H9 (cell line): ENCODE measurements at regions not wholly inside any gene's neighbourhood (a gene's known extent, or its start where the extent isn't known, plus 50 kb on each side); places are given as distances from the start of the nearest gene placed in this dataset.

Source experiments
- DNase-seq: peaks from one replicate; pipeline ENCODE4 v3.0.0-alpha.2; 2017
- H2AFZ ChIP-seq: one replicate; pipeline ENCODE4 v1.6.1; 2013; ENCODE audit warnings: mild to moderate bottlenecking, low read length, control low read depth, moderate library complexity
- H2AK5ac ChIP-seq: 2 replicates; pipeline ENCODE4 v1.6.1; 2013; ENCODE audit warnings: low read length, control low read depth, mixed read lengths; ENCODE audit not compliant: insufficient read length
- H2BK120ac ChIP-seq: one replicate; pipeline ENCODE4 v1.6.1; 2013; ENCODE audit warnings: low read depth, mild to moderate bottlenecking, low read length, control low read depth, inconsistent platforms; ENCODE audit not compliant: poor library complexity, severe bottlenecking
- H2BK12ac ChIP-seq: 2 replicates; pipeline ENCODE4 v1.6.1; 2013; ENCODE audit warnings: low read length, control low read depth, mixed read lengths, low read depth; ENCODE audit not compliant: insufficient read length
- H2BK15ac ChIP-seq: 2 replicates; pipeline ENCODE4 v1.6.1; 2013; ENCODE audit warnings: low read depth, low read length, control low read depth
- H2BK20ac ChIP-seq: one replicate; pipeline ENCODE4 v1.6.1; 2013; ENCODE audit warnings: low read depth, mild to moderate bottlenecking, low read length, control low read depth, inconsistent platforms; ENCODE audit not compliant: poor library complexity, severe bottlenecking
- H2BK5ac ChIP-seq: 2 replicates; pipeline ENCODE4 v1.6.1; 2013; ENCODE audit warnings: low read length, control low read depth, mixed read lengths; ENCODE audit not compliant: insufficient read length
- H3K14ac ChIP-seq: 2 replicates; pipeline ENCODE4 v1.6.1; 2013; ENCODE audit warnings: low read length, control low read depth; ENCODE audit not compliant: insufficient read depth
- H3K18ac ChIP-seq: 2 replicates; pipeline ENCODE4 v1.6.1; 2013; ENCODE audit warnings: low read depth, mild to moderate bottlenecking, mixed read lengths, low read length, control low read depth; ENCODE audit not compliant: insufficient read length
- H3K23ac ChIP-seq: 2 replicates; pipeline ENCODE4 v1.6.1; 2013; ENCODE audit warnings: low read length, control low read depth, mixed read lengths, low read depth; ENCODE audit not compliant: insufficient read length
- H3K23me2 ChIP-seq: 2 replicates; pipeline ENCODE4 v1.6.1; 2013; ENCODE audit warnings: low read depth, mild to moderate bottlenecking, mixed read lengths, low read length, control low read depth; ENCODE audit not compliant: insufficient read length, poor library complexity, severe bottlenecking
- H3K27ac ChIP-seq: 2 replicates; pipeline ENCODE4 v1.5.1; 2013; ENCODE audit warnings: low read length, control low read depth, mixed read lengths, low read depth; ENCODE audit not compliant: insufficient read length
- H3K27me3 ChIP-seq: 2 replicates; pipeline ENCODE4 v1.6.1; 2013; ENCODE audit warnings: low read length, control low read depth, inconsistent platforms; ENCODE audit not compliant: insufficient read depth
- H3K4ac ChIP-seq: 2 replicates; pipeline ENCODE4 v1.6.1; 2013; ENCODE audit warnings: low read depth, mild to moderate bottlenecking, control low read depth, inconsistent platforms, low read length, moderate library complexity
- H3K4me1 ChIP-seq: 2 replicates; pipeline ENCODE4 v1.6.1; 2013; ENCODE audit warnings: low read length, control low read depth, inconsistent platforms; ENCODE audit not compliant: insufficient read depth
- H3K4me2 ChIP-seq: 2 replicates; pipeline ENCODE4 v1.6.1; 2013; ENCODE audit warnings: low read length, control low read depth, mixed read lengths; ENCODE audit not compliant: insufficient read length, insufficient read depth
- H3K56ac ChIP-seq: 2 replicates; pipeline ENCODE4 v1.6.1; 2013; ENCODE audit warnings: low read depth, mild to moderate bottlenecking, mixed read lengths, low read length, control low read depth; ENCODE audit not compliant: insufficient read length
- H3K79me1 ChIP-seq: 2 replicates; pipeline ENCODE4 v1.6.1; 2013; ENCODE audit warnings: low read depth, mild to moderate bottlenecking, moderate library complexity, low read length, control low read depth, inconsistent platforms; ENCODE audit not compliant: insufficient read depth, poor library complexity, severe bottlenecking
- H3K79me2 ChIP-seq: 2 replicates; pipeline ENCODE4 v1.6.1; 2013; ENCODE audit warnings: low read length, control low read depth, inconsistent platforms; ENCODE audit not compliant: insufficient read depth
- H3K9ac ChIP-seq: 2 replicates; pipeline ENCODE4 v1.6.1; 2013; ENCODE audit warnings: low read length, control low read depth, mixed read lengths; ENCODE audit not compliant: insufficient read length; ENCODE audit errors: extremely low read depth
- H3K9me3 ChIP-seq: one replicate; pipeline ENCODE4 v1.6.1; 2013; ENCODE audit warnings: low read depth, low read length, inconsistent platforms; ENCODE audit not compliant: control insufficient read depth
- H3T11ph ChIP-seq: one replicate; pipeline ENCODE4 v1.6.1; 2013; ENCODE audit warnings: mild to moderate bottlenecking, low read length, control low read depth, inconsistent platforms
- H4K20me1 ChIP-seq: one replicate; pipeline ENCODE4 v1.6.1; 2013; ENCODE audit not compliant: control insufficient read depth, insufficient read length, insufficient read depth
- H4K5ac ChIP-seq: 2 replicates; pipeline ENCODE4 v1.6.1; 2013; ENCODE audit warnings: low read depth, mild to moderate bottlenecking, mixed read lengths, low read length, control low read depth; ENCODE audit not compliant: insufficient read length
- H4K8ac ChIP-seq: replicated peaks from 2 replicates; pipeline ENCODE4 v1.6.1; 2013; ENCODE audit warnings: low read length, control low read depth, mixed read lengths, low read depth; ENCODE audit not compliant: insufficient read length
- H4K91ac ChIP-seq: 2 replicates; pipeline ENCODE4 v1.6.1; 2013; ENCODE audit warnings: low read depth, mild to moderate bottlenecking, moderate library complexity, mixed read lengths, low read length, control low read depth; ENCODE audit not compliant: insufficient read length
- H3K27ac Mint-ChIP-seq, 3 experiments: 2 replicates in 2 of 3; 3 replicates in 1 of 3; pipeline ENCODE4 v1.8.0; 2020 to 2021; ENCODE audit warnings: mixed read lengths in 3 of 3, mild to moderate bottlenecking in 1 of 3, moderate library complexity in 1 of 3
- H3K27me3 Mint-ChIP-seq: 2 replicates; pipeline ENCODE4 v1.8.0; 2021; ENCODE audit warnings: low read depth, mild to moderate bottlenecking, moderate library complexity, mixed read lengths
- H3K36me3 Mint-ChIP-seq, 3 experiments: 2 replicates in 2 of 3; 3 replicates in 1 of 3; pipeline ENCODE4 v1.8.0; 2020 to 2021; ENCODE audit warnings: low read depth in 3 of 3, mixed read lengths in 3 of 3; ENCODE audit not compliant: insufficient read depth in 1 of 3
- H3K4me1 Mint-ChIP-seq, 2 experiments: 2 replicates each; pipeline ENCODE4 v1.8.0; 2020; ENCODE audit warnings: mixed read lengths in 2 of 2
- H3K4me3 Mint-ChIP-seq, 2 experiments: 2 replicates in 1 of 2; 3 replicates in 1 of 2; pipeline ENCODE4 v1.8.0; 2020 to 2021; ENCODE audit warnings: mild to moderate bottlenecking in 2 of 2, mixed read lengths in 2 of 2, moderate library complexity in 1 of 2
- H3K9me3 Mint-ChIP-seq, 2 experiments: 2 replicates in 1 of 2; 3 replicates in 1 of 2; pipeline ENCODE4 v1.8.0; 2020; ENCODE audit warnings: mild to moderate bottlenecking in 2 of 2, mixed read lengths in 2 of 2, moderate library complexity in 1 of 2
- CTCF ChIP-seq: fragments of 200-600 bp; sonication (generic); conservative IDR thresholded peaks from 3 replicates; pipeline ENCODE4 v1.8.0; 2021; ENCODE audit warnings: antibody characterized with exemption, mild to moderate bottlenecking
- whole genome bisulfite sequencing: extraction: QIAGEN DNeasy Blood & Tissue Kit; methylation state at CpG from one replicate; pipeline ENCODE4 v1.1.7; 2013; ENCODE audit warnings: missing lambda C conversion rate, low lambda C conversion rate, mixed read lengths; ENCODE audit not compliant: insufficient read length; ENCODE audit errors: extremely low coverage; 5-methylcytosine and 5-hydroxymethylcytosine counted together

GRCh38 chr7:91789086-91789485, 91.4 kb downstream of the MTERF1 start:
- Mint-ChIP-seq H3K27ac (no peak overlapping the region), H3K27me3 (no peaks in the 10 kb centered on the region; the same call in 1 of the 2 replicates), H3K9me3 (peaks cover 11 to 13% of the 10 kb centered on the region in 2 experiments; a peak in 4 of 5 replicates), H3K4me1 (no peaks in the 10 kb centered on the region), H3K36me3 (no peaks in the 10 kb centered on the region; a peak in 1 of 7 replicates), H3K4me3 (no peak overlapping the region)
- no peaks in the 10 kb centered on the region for H3K23me2 ChIP-seq
- H3K79me2 ChIP-seq, result no peaks in the 10 kb centered on the region
- no peak overlapping the region for H2BK20ac ChIP-seq
- H3T11ph ChIP-seq, result no peak overlapping the region
- no peak overlapping the region for H2BK15ac ChIP-seq
- H3K56ac ChIP-seq, result no peak overlapping the region
- no peaks in the 10 kb centered on the region for H3K9me3 ChIP-seq
- H2AFZ ChIP-seq, result no peak overlapping the region
- no peaks in the 10 kb centered on the region for H3K4me1 ChIP-seq
- H3K14ac ChIP-seq, result no peak overlapping the region
- no peak overlapping the region for H2AK5ac ChIP-seq
- H3K79me1 ChIP-seq, result no peaks in the 10 kb centered on the region
- no peak overlapping the region for H2BK120ac ChIP-seq
- no peak overlapping the region for H3K4me2 ChIP-seq
- no peak overlapping the region for H2BK12ac ChIP-seq
- H3K27ac ChIP-seq, result no peak overlapping the region
- no peak overlapping the region for H3K9ac ChIP-seq
- no peak overlapping the region for H4K8ac ChIP-seq
- no peaks in the 10 kb centered on the region for H4K20me1 ChIP-seq
- no peak overlapping the region for H4K5ac ChIP-seq
- H2BK5ac ChIP-seq, result no peak overlapping the region
- WGBS, result no CpG with 5 or more reads among the region's 2 CpGs
- no peaks in the 10 kb centered on the region for H3K27me3 ChIP-seq
- H3K18ac ChIP-seq, result no peak overlapping the region
- H3K4ac ChIP-seq, result no peak overlapping the region
- DNase-seq, result no peak
- H4K91ac ChIP-seq, result no peak overlapping the region
- no peak overlapping the region for H3K23ac ChIP-seq
- TF ChIP-seq CTCF, result no peak
